Parathyroid adenoma (tissue), 2 donors: ENCODE measurements at regions not wholly inside any gene's neighbourhood (a gene's known extent, or its start where the extent isn't known, plus 50 kb on each side); places are given as distances from the start of the nearest gene placed in this dataset.

ENCODE experiments used
- H2AFZ ChIP-seq: fragments of 300-600 bp; sonication (generic); one replicate; pipeline ENCODE4 v1.7.0; 2017; ENCODE audit warnings: antibody characterized with exemption, mild to moderate bottlenecking
- H3K27ac ChIP-seq: fragments of 300-600 bp; sonication (generic); one replicate; pipeline ENCODE4 v1.7.0; 2017
- H3K27me3 ChIP-seq: fragments of 300-600 bp; sonication (generic); one replicate; pipeline ENCODE4 v1.7.0; 2017; ENCODE audit warnings: low read length; ENCODE audit not compliant: control insufficient read depth, insufficient read depth
- H3K36me3 ChIP-seq: fragments of 300-600 bp; sonication (generic); one replicate; pipeline ENCODE4 v1.7.0; 2017; ENCODE audit warnings: low read length; ENCODE audit not compliant: control insufficient read depth, insufficient read depth
- H3K4me1 ChIP-seq: fragments of 300-600 bp; sonication (generic); one replicate; pipeline ENCODE4 v1.7.0; 2017; ENCODE audit warnings: control low read depth
- H3K4me2 ChIP-seq: fragments of 300-600 bp; sonication (generic); one replicate; pipeline ENCODE4 v1.7.0; 2017; ENCODE audit warnings: low read length
- H3K4me3 ChIP-seq: fragments of 300-600 bp; sonication (generic); one replicate; pipeline ENCODE4 v1.7.0; 2017; ENCODE audit warnings: low read depth, low read length
- H3K79me2 ChIP-seq: fragments of 300-600 bp; sonication (generic); one replicate; pipeline ENCODE4 v1.7.0; 2017; ENCODE audit warnings: control low read depth
- H3K9ac ChIP-seq: fragments of 300-600 bp; sonication (generic); one replicate; pipeline ENCODE4 v1.7.0; 2017; ENCODE audit warnings: mild to moderate bottlenecking
- H3K9me3 ChIP-seq: fragments of 300-600 bp; sonication (generic); one replicate; pipeline ENCODE4 v1.7.0; 2017; ENCODE audit warnings: low read length; ENCODE audit not compliant: control insufficient read depth
- TF ChIP-seq, protein P1 (sequence below): fragments of 300-600 bp; sonication (generic); IDR thresholded peaks from one replicate; pipeline ENCODE4 v1.7.0; 2017; ENCODE audit warnings: antibody characterized with exemption, mild to moderate bottlenecking
- donor health status: primary hyperparathyroidism.

DNA sequence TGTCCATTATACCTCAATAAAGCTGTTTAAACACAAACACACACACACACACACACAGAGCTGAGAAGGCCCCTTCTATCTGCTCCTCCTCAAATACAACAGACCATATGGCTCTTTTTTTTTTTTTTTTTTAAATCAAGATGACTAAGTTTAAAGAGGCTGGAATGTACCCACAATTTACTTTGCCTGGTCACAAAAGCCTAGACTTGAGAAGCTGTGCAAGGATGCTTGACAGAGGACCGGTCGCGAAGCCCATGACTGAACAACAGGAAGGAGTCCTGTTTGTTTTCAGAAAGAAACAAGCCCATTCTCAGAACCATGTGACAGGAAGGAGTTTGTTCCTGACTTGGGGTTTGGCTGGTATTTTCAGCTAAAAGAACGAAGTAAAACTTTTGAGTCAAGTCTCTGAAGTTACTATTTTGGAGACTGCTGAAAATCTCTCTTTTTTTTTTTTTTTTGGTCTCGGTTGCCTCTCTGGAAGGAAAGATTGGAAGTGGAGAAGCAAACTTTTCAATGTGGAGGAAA lies 650.9 kb upstream of the TENM3 start:
- H3K36me3 ChIP-seq = no peaks in the 10 kb centered on the region
- H3K9me3 ChIP-seq = no peaks in the 10 kb centered on the region
- no peak overlapping the region for H2AFZ ChIP-seq
- no peak overlapping the region for H3K4me3 ChIP-seq
- H3K79me2 ChIP-seq = no peaks in the 10 kb centered on the region
- H3K4me1 ChIP-seq = no peaks in the 10 kb centered on the region
- H3K4me2 ChIP-seq = no peak overlapping the region
- no peak overlapping the region for H3K9ac ChIP-seq
- TF ChIP-seq, protein P1, sequence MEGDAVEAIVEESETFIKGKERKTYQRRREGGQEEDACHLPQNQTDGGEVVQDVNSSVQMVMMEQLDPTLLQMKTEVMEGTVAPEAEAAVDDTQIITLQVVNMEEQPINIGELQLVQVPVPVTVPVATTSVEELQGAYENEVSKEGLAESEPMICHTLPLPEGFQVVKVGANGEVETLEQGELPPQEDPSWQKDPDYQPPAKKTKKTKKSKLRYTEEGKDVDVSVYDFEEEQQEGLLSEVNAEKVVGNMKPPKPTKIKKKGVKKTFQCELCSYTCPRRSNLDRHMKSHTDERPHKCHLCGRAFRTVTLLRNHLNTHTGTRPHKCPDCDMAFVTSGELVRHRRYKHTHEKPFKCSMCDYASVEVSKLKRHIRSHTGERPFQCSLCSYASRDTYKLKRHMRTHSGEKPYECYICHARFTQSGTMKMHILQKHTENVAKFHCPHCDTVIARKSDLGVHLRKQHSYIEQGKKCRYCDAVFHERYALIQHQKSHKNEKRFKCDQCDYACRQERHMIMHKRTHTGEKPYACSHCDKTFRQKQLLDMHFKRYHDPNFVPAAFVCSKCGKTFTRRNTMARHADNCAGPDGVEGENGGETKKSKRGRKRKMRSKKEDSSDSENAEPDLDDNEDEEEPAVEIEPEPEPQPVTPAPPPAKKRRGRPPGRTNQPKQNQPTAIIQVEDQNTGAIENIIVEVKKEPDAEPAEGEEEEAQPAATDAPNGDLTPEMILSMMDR = no peak
- no peak overlapping the region for H3K27ac ChIP-seq
- no peaks in the 10 kb centered on the region for H3K27me3 ChIP-seq

DNA sequence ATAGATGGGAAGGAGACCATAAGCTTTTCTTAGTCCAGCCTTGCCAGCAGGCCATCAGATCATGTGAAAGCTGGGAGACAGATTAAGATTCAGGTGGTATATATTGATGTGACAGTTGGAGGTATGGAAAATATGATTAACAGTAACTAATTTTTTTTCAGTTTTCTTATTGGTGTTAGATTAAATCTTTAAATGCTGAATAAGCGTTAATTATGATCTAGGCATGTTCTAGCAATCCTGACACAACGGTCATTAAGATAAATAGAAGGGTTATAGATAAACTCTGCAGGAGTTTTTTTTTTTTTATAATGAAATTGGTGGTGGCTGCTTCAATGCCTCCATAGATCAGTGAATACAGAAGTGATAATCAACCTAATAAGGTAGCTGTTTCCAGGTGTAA lies 649.5 kb upstream of the TENM3 start:
- TF ChIP-seq, protein P1 = no peak
- Histone ChIP-seq H3K27me3 (no peaks in the 10 kb centered on the region), H3K79me2 (no peaks in the 10 kb centered on the region)

DNA sequence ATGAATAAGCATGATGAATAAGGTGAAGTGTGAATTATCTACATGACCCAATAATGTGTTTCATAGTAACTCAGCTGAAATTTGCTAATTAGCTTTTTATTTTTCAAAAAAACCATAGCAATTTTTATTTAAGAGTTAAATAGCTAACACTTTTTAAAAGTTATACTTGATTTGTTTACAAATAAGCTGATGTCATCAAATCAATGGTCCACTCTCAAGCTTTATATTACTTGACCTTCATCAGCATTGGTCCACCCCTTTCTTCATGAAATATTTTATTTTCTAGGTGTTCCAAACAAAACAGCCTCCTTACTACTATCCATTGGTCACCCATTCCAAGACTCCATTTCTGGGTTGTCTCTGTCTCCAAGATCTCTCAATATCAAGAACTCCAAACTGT lies 649.0 kb upstream of the TENM3 start:
- no peaks in the 10 kb centered on the region for H3K36me3 ChIP-seq
- no peaks in the 10 kb centered on the region for H3K9me3 ChIP-seq
- H3K4me2 ChIP-seq = no peak overlapping the region
- no peak overlapping the region for H2AFZ ChIP-seq
- no peaks in the 10 kb centered on the region for H3K79me2 ChIP-seq
- H3K4me3 ChIP-seq = no peak overlapping the region
- TF ChIP-seq, protein P1 = no peak
- no peak overlapping the region for H3K9ac ChIP-seq
- H3K27me3 ChIP-seq = no peaks in the 10 kb centered on the region
- H3K27ac ChIP-seq = no peak overlapping the region
- no peaks in the 10 kb centered on the region for H3K4me1 ChIP-seq

More for the DNA sequence above, 649.5 kb upstream of the TENM3 start:
- Histone ChIP-seq H3K4me3 (no peak overlapping the region), H3K9me3 (no peaks in the 10 kb centered on the region), H3K4me2 (no peak overlapping the region), H3K4me1 (no peaks in the 10 kb centered on the region), H3K27ac (no peak overlapping the region), H2AFZ (no peak overlapping the region), H3K9ac (no peak overlapping the region), H3K36me3 (no peaks in the 10 kb centered on the region)

DNA sequence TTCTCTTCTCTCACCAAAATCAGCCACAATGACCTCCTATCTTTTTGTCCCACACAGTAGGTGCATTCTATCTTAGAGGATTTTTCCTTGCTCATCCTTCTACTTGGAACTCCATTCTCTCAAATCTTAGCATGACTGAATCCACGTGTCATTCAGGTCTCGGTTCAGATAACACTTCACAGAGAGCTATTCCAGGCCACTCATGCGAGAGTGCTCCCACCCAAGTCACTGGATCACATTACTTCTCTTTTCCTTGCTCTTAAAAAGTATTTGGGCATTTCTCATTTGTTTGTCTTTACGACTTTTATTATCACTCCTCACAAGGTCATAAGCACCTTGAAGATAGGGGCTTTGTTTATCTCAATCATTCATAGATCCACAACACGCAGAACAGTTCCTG lies 647.5 kb upstream of the TENM3 start:
- Histone ChIP-seq H3K27me3 (no peaks in the 10 kb centered on the region), H3K4me2 (no peak overlapping the region), H3K27ac (no peak overlapping the region), H3K36me3 (no peaks in the 10 kb centered on the region), H3K79me2 (no peaks in the 10 kb centered on the region), H3K4me1 (no peaks in the 10 kb centered on the region), H3K9me3 (no peaks in the 10 kb centered on the region), H3K4me3 (no peak overlapping the region), H3K9ac (no peak overlapping the region), H2AFZ (no peak overlapping the region)
- TF ChIP-seq, protein P1 = no peak

DNA sequence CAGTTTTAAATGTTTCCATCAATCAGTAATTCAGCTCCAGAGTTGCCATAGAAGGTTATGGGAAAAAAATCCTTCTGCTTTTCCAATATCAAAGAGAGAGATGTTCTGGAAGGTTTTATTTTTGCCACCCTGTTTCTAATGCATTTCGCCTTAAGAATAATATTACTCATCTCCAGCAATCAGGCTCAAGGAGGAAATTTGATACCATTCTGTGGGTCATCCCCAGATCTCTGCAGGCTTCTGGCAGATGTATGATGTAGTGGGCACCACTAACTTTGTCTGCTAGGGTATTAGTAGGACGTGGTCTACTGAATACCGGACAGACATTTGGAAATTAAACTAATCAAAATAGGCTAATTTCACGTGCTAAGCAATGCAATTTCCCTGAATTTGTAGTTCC lies 645.4 kb upstream of the TENM3 start:
- H3K79me2 ChIP-seq = no peaks in the 10 kb centered on the region
- H3K4me2 ChIP-seq = peak overlapping the region; percentile 25
- TF ChIP-seq, protein P1 = no peak
- no peak overlapping the region for H3K27ac ChIP-seq
- no peaks in the 10 kb centered on the region for H3K36me3 ChIP-seq
- H3K4me1 ChIP-seq = no peaks in the 10 kb centered on the region
- H2AFZ ChIP-seq = no peak overlapping the region
- H3K9me3 ChIP-seq = no peaks in the 10 kb centered on the region
- H3K9ac ChIP-seq = no peak overlapping the region
- no peak overlapping the region for H3K4me3 ChIP-seq
- H3K27me3 ChIP-seq = no peaks in the 10 kb centered on the region
